HG02840 (cell line): ENCODE measurements at regions not wholly inside any gene's neighbourhood (a gene's known extent, or its start where the extent isn't known, plus 50 kb on each side); places are given as distances from the start of the nearest gene placed in this dataset.
"Not testable (repeated sequence)": the region's sequence is repeated elsewhere in the genome, so short reads cannot be mapped to it uniquely, and the experiment has no call there.

ENCODE experiments used
- ATAC-seq: cut with Tn5 transposase; IDR thresholded peaks from one replicate; pipeline ENCODE4 v1.9.1; 2021; ENCODE audit warnings: mild to moderate bottlenecking, moderate library complexity, moderate number of reproducible peaks; ENCODE audit not compliant: unreplicated experiment, low FRiP score

DNA sequence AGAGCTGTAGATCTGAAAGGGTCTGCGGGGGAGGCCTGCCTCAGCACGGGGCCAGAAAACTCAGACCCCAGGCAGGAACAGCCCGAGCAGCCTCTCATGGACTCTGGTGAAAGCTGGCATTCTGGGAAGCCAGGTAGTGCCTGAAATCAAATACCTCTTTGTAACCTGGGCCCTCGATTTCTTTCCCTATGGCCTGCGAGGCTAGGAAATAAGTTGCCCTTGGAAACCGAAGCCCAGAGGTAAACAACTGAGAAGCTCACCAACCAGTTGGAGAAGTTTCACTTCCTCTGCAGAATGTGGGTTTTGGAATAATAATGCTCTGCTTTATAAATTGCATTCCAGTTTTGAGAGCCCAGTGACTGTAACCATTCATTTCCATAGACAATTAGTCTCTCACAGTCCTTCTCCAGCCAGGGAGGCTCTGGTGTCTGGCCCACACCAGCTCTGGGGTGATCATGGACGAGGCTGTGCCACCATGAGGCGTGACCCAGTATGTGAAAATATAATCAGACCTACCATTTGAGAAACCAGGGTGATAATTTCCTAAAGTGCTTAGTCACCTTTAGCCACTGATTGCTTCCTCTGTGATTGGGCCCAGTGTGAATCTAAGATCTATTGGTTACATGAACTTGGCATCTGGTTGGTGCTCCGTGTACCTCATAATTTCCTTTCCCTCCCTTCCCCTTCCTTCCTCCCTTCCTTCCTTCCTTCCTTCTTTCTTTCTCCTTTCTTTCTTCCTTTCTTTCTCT lies 133.1 kb upstream of the PELI1 start:
- no peak for ATAC-seq

DNA sequence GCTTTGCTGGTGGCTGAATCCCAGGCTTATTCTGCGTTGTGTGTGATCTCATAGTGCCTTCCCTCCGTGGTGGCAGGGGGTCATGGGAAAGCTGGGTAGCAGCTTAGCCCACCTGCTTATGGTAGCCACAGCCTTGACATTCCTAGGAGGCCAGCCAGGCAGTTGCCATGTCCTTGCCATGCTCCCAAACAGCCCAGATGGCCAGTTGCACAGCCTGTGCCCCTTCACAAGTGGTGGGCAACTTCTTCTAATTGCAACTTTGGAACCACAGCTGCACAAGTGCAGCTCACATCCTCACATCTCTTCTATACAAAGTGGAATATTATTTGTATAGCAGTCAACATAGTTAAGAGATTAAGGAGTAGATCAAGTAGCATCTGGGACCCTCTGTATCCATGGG lies 136.6 kb upstream of the PELI1 start:
- not testable (repeated sequence) for ATAC-seq

GRCh38 chr2:64283006-64283570 lies 138.9 kb upstream of the PELI1 start:
- no peak for ATAC-seq

DNA sequence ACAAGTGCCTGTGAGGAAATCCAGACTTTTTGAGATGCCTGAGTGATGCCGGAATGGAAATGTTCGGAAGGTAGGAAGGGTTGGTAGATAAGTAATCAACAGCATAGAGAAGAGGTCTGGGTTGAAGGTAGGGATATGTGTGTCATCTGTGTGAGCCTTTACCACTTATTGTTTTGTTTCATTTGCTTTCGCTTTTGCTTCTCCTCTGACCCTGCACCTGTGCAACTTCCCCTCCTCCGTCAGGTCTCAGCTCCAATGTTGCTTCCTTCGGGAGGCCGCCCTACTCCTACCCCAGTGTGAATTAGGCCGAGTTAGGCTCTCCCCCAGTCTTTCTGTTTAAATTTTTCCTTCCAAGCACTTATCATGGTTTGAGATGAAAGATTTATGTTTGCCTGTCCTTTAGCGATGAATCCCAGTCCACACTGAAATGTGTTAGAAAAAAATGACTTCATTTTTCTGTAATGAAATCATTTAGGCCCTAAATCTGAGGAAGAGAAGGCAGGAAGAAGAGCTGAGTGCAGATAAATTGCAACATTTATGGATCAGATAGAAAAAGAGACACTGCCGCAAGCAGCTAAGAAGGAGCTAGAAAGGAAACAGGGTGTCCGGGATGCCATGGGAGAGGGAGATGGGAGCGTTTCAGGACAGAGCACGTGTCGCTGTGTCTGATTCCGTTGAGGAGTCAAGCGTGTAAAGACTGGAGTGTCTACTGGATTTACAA lies 139.6 kb upstream of the PELI1 start:
- peak; percentile 84 for ATAC-seq

DNA sequence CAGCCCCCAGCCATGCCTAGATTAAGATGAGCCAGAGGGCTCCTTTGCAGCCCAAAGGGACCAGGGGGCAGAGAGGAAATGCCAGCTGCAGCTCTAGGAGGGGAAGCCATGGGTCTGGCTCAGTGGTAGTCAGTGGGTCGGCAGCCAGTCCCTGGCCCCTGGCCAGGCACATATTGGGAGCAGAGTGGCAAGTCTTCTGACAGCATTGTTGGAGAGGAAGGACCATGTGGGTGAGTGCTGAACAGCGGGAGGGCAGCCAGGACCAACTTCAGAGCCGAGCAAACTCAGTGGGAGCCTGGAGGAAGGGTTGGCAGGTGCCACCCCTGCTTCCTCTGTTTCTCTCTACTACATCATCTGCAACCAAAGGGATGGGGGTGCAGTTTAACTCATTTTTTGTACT lies 140.5 kb upstream of the PELI1 start:
- ATAC-seq = no peak

- ATAC-seq = no peak
Observed at GRCh38 chr2:64287202-64287740, 143.1 kb upstream of the PELI1 start.

- no peak for ATAC-seq
Observed at GRCh38 chr2:64288321-64289193, 144.3 kb upstream of the PELI1 start.

GRCh38 chr2:64289251-64289650 lies 145.0 kb upstream of the PELI1 start:
- no peak for ATAC-seq

GRCh38 chr2:64289737-64290136 lies 145.5 kb upstream of the PELI1 start:
- ATAC-seq = no peak

DNA sequence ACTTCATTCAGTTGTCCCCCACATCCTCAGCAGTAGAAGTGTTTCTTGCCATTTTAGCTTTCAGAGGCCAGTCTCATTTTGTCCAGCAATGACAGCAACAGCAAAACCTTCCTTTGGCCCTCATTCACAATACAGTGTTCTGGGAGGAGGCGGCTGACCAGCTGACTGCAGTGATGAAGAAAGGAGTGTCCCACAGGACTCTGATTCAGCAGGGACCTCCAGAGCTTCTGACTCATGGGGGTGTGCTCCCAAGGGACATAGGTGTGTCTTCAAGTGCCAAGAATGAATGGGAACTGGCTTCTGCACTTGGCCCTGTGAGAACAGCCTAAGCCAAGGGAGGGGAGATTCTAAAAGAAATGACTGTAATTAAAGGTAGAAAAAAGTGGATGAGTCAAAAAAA lies 147.0 kb upstream of the PELI1 start:
- no peak for ATAC-seq

DNA sequence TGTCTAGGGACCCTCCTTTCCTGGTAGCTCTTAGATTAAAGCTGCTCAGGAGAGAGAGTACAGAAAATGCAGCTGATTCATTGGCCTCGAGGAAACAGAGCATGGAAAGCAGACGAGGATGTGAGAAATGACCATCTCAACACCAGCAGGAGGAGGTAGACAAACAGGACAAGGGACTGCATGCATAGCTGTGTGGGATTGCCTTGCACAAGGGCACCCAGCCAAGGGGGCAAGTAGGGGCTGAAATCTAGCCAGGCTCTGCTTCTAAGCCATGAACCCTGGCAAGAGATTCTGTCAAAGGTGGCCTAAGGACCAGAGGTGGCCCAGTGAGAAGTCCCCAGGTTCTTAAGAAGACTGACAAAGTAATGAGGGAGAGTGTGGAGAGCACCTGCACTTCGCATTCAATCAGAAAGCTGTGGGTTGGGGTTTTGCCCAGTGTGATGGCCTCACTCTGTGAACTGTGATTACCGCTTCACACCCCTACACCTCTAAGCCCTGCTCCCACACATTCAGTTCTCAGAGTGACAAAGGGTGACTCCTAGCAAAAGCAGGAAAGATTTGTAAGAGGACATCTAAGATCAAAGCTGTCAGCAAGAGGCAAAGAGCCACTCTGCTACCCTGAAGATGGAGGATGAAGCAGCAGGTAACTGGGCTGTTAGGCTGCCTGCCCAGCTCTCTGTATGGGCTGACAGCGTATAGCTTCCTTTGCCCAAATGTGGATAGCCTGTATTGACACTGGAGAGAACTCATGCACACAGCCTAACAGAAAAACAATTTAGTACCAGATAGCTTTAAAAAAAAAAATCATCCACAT lies 151.3 kb upstream of the PELI1 start:
- ATAC-seq = no peak

- ATAC-seq = no peak
Observed at GRCh38 chr2:64296140-64296480, 151.9 kb upstream of the PELI1 start.

DNA sequence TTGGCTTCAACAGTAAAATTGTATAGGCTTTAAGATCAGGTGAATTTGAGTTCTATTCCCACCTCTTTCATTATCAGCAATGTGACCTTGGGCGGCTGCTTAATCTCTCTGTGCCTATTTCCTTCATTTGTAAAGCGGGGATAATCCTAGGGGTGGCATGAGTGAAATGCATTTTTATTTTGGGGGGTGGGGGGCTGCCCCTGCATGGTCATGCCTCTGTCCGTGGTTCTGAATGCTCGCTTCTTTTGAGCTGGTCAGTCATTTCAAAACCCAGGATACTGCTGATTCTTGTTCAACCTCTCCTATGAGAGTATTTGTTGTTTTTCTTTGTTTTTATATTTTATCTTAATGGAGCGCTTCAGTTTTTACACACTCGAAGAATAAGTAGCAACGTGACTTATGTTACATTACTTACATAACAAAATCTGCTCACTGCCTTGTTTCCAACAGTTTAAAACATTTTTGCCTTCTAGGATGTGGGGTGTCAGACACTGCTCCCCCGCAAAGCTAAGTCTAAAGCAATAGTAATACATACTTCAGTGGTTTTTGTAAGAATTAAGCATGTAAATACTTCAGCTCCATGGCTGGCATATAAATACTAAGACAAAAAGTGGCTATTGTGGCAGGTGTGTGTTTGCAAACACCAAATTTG lies 152.6 kb upstream of the PELI1 start:
- no peak for ATAC-seq

- no peak for ATAC-seq
Observed at GRCh38 chr2:64298161-64298560, 153.9 kb upstream of the PELI1 start.

- no peak for ATAC-seq
Observed at GRCh38 chr2:64300066-64300465, 153.9 kb upstream of the LGALSL start.

DNA sequence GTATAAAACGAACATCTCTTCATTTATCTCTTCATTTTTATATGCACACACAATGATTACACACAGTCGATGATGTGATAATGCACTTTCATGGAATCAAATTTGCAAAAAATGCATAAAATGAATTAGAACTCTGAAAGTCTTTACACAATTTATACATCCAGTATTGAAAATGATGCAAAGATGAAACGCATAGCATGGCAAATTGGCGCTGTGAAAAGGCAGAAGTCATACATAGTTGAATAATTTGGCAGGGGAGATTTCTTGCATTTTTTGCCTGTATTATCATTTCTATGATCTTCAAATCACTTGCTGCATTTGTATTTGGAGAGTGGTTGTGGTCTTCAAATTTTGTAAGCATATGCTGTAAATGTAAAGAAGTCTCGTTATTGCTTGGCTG lies 150.7 kb upstream of the LGALSL start:
- no peak for ATAC-seq

GRCh38 chr2:64307421-64307820 lies 146.5 kb upstream of the LGALSL start:
- no peak for ATAC-seq

DNA sequence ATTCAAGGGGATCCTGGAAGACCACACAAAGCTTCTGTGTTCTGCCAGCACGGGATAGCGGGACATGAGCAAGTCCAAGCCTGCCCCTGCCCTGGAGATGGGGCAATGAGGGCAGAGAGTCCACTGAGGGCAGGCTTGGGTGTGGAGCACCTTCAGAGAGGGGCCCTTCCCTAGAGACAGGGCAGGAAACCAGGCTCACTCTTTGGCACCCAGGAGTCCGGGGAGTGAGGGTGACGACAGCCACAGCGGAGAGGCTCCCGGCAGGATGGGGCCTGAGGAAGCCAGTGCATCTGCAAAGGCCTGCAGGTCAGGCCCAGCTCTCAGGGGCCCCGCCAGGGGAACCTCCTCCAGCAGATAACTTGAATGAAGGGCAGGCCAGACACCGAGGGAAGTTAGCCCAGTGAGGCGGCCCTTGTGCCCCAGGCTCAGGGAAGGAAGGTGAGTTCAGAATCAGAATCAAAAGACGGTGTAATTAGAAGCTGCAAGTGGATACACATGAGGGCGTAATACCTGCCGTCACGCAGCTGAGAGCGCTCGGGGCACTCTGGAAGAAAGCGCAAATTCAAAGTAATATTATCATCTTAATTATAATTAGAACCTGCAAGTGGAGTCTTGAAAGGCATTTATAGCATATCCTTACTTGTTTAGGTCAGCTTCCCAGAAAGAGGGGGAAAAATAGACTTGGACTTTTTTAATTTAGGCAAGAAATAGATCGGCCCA lies 142.6 kb upstream of the LGALSL start:
- no peak for ATAC-seq
